Glomerular endothelial cell (primary cell): ENCODE measurements at regions not wholly inside any gene's neighbourhood (a gene's known extent, or its start where the extent isn't known, plus 50 kb on each side); places are given as distances from the start of the nearest gene placed in this dataset.
"Not testable (repeated sequence)": the region's sequence is repeated elsewhere in the genome, so short reads cannot be mapped to it uniquely, and the experiment has no call there.

Source experiments
- DNase-seq: peaks from one replicate; pipeline ENCODE4 v3.0.0-alpha.2; 2011; ENCODE audit warnings: low read depth, low spot score; ENCODE audit errors: extremely low read depth

GRCh38 chr13:103539721-103540381 lies 473.6 kb upstream of the SLC10A2 start:
- no peak for DNase-seq

- DNase-seq: no peak
These were observed 473.0 kb upstream of the SLC10A2 start for GRCh38 chr13:103539265-103539664.

- no peak for DNase-seq
These were observed 471.4 kb upstream of the SLC10A2 start for GRCh38 chr13:103537616-103538015.

- no peak for DNase-seq
These were observed 465.1 kb upstream of the SLC10A2 start for GRCh38 chr13:103531278-103531677.

GRCh38 chr13:103528437-103528836 lies 462.2 kb upstream of the SLC10A2 start:
- DNase-seq: no peak

- no peak for DNase-seq
These were observed 459.3 kb upstream of the SLC10A2 start for GRCh38 chr13:103525530-103525929.

GRCh38 chr13:103523858-103524257 lies 457.6 kb upstream of the SLC10A2 start:
- no peak for DNase-seq

- DNase-seq: no peak
These were observed 455.3 kb upstream of the SLC10A2 start for GRCh38 chr13:103521532-103521931.

GRCh38 chr13:103517768-103518102 lies 451.5 kb upstream of the SLC10A2 start:
- no peak for DNase-seq

- no peak for DNase-seq
These were observed 451.0 kb upstream of the SLC10A2 start for GRCh38 chr13:103517066-103517767.

- DNase-seq: no peak
These were observed 450.0 kb upstream of the SLC10A2 start for GRCh38 chr13:103516015-103516795.

GRCh38 chr13:103515410-103515809 lies 449.2 kb upstream of the SLC10A2 start:
- no peak for DNase-seq

- DNase-seq: no peak
These were observed 448.4 kb upstream of the SLC10A2 start for GRCh38 chr13:103514619-103515018.

- DNase-seq: no peak
These were observed 448.0 kb upstream of the SLC10A2 start for GRCh38 chr13:103514188-103514587.

GRCh38 chr13:103510007-103510535 lies 443.9 kb upstream of the SLC10A2 start:
- no peak for DNase-seq

- no peak for DNase-seq
These were observed 431.2 kb upstream of the SLC10A2 start for GRCh38 chr13:103497404-103497803.

GRCh38 chr13:103487841-103488240 lies 421.6 kb upstream of the SLC10A2 start:
- DNase-seq: no peak

- DNase-seq: no peak
These were observed 406.9 kb upstream of the SLC10A2 start for GRCh38 chr13:103473081-103473480.

- DNase-seq: no peak
These were observed 405.7 kb upstream of the SLC10A2 start for GRCh38 chr13:103471896-103472295.

GRCh38 chr13:103469771-103470170 lies 403.6 kb upstream of the SLC10A2 start:
- DNase-seq: no peak

GRCh38 chr13:103466761-103467160 lies 400.5 kb upstream of the SLC10A2 start:
- no peak for DNase-seq

GRCh38 chr13:103460246-103460645 lies 394.0 kb upstream of the SLC10A2 start:
- DNase-seq: not testable (repeated sequence)
